ENCODE measurements at regions not wholly inside any gene's neighbourhood (a gene's known extent, or its start where the extent isn't known, plus 50 kb on each side); places are given as distances from the start of the nearest gene placed in this dataset.

DNA sequence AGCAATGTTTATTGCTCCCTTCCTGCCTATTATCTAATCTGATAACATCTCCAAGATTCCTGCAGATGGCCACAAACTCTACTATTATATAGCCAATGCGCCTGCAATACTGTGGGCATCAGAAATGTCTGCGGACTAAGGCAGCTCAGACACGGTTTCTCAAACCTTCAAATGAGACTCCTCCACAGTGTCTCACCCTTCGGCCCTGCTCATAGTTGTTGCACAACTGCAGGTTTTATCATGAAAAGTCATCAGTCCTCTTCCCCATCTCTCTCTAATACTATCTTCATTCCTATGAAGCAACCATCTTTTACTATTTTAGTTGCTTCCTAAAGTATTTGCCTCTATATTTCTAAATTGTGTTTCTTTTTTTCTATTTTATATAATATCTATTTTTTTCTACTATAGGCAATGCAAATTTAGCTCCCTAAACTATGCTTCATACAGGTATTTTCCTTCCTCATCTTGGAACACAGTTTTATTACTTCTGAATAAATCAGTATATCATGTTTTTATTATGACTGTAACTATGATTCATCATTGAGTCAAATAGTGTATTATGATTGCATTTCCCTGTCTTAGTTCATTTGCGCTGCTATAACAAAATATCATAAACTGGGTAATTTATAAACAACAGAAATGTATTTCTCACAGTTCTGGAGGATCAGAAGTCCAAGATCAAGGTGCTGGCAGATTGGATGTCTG lies 129.7 kb upstream of the EDNRA start:
- no peak for DNase-seq (ENCODE audit: low read depth, low spot score)
- in situ Hi-C loops (cut with HindIII; ENCODE audit: low pct_unique_long_range_greater_than_20kb, low sequenced_read_pairs), result no loop called here

DNA sequence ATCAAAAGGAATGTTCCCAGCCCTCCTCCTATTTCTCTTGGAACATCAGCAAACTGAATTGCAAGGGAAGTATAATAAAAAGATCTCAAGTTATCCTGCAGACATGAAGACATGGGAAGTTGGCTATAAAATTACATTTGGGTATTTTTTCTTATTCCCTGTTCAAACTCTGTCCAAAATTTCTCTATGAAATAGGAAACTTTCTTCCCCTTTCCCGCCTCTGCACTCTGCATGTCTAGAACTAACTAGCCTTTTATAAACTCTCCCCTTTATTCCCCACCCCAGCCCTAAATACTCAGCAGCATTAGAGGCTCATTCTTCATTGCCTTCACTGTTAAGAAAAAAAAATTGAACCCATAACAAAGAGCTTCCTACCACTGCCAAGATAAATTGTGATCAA lies 126.7 kb upstream of the EDNRA start:
- no peak for DNase-seq (ENCODE audit: low read depth, low spot score)
- in situ Hi-C loops (cut with HindIII; ENCODE audit: low pct_unique_long_range_greater_than_20kb, low sequenced_read_pairs), result no loop called here

GRCh38 chr4:147355032-147355656 lies 125.8 kb upstream of the EDNRA start:
- in situ Hi-C loops (cut with HindIII; ENCODE audit: low pct_unique_long_range_greater_than_20kb, low sequenced_read_pairs), result no loop called here
- DNase-seq (ENCODE audit: low read depth, low spot score), result no peak

DNA sequence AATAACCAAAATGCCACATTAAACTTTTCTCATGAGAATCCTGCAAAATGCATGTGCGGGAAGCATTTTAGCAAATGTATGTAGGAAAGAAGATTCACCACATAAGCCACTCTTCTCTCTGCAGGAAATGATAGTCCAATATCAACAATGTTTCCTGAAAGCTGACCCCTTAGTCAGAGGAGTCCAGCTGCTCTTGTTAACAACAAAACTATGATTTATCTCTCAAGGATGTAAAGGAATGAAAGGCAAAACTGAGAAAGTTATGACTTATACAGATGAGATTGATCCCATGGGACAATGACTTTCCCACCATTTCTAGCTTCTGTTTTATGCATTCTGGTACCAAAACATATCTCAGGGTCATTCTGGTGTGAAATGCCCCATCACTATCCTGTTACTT lies 125.0 kb upstream of the EDNRA start:
- DNase-seq (ENCODE audit: low read depth, low spot score), result no peak
- in situ Hi-C loops (cut with HindIII; ENCODE audit: low pct_unique_long_range_greater_than_20kb, low sequenced_read_pairs), result no loop called here

- no peak for DNase-seq (ENCODE audit: low read depth, low spot score)
- in situ Hi-C loops (cut with HindIII; ENCODE audit: low pct_unique_long_range_greater_than_20kb, low sequenced_read_pairs), result no loop called here
These were observed 120.6 kb upstream of the EDNRA start for GRCh38 chr4:147360301-147360700.

GRCh38 chr4:147361726-147362125 lies 119.2 kb upstream of the EDNRA start:
- DNase-seq (ENCODE audit: low read depth, low spot score), result no peak
- in situ Hi-C loops (cut with HindIII; ENCODE audit: low pct_unique_long_range_greater_than_20kb, low sequenced_read_pairs), result no loop called here

- no peak for DNase-seq (ENCODE audit: low read depth, low spot score)
- in situ Hi-C loops (cut with HindIII; ENCODE audit: low pct_unique_long_range_greater_than_20kb, low sequenced_read_pairs), result no loop called here
These were observed 118.0 kb upstream of the EDNRA start for GRCh38 chr4:147362938-147363337.

- no peak for DNase-seq (ENCODE audit: low read depth, low spot score)
- in situ Hi-C loops (cut with HindIII; ENCODE audit: low pct_unique_long_range_greater_than_20kb, low sequenced_read_pairs), result no loop called here
These were observed 117.4 kb upstream of the EDNRA start for GRCh38 chr4:147363514-147363913.

GRCh38 chr4:147365396-147365795 lies 115.5 kb upstream of the EDNRA start:
- DNase-seq (ENCODE audit: low read depth, low spot score), result no peak
- in situ Hi-C loops (cut with HindIII; ENCODE audit: low pct_unique_long_range_greater_than_20kb, low sequenced_read_pairs), result no loop called here

GRCh38 chr4:147366164-147366563 lies 114.7 kb upstream of the EDNRA start:
- no peak for DNase-seq (ENCODE audit: low read depth, low spot score)
- in situ Hi-C loops (cut with HindIII; ENCODE audit: low pct_unique_long_range_greater_than_20kb, low sequenced_read_pairs), result no loop called here

DNA sequence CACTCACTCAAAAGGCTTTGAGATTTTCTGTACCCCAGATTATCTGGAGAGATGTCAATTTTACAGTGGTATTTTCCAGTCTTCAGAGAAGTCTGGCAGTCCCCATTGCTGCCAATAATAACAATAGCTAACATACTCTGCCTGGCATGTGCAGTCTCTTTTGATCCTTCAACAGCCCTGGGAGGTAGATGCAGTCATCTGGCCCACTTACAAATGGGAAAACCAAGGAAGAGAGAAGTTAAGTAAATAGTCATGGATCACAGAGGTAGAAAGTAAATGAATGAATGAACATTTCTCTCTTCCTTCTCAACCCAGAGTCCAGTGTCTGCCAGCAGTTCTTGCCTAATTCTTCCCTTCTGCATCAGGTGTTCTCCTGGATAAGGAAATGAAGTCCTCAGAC lies 113.0 kb upstream of the EDNRA start:
- no peak for DNase-seq (ENCODE audit: low read depth, low spot score)
- in situ Hi-C loops (cut with HindIII; ENCODE audit: low pct_unique_long_range_greater_than_20kb, low sequenced_read_pairs), result no loop called here

GRCh38 chr4:147368948-147369347 lies 111.9 kb upstream of the EDNRA start:
- DNase-seq (ENCODE audit: low read depth, low spot score), result no peak
- in situ Hi-C loops (cut with HindIII; ENCODE audit: low pct_unique_long_range_greater_than_20kb, low sequenced_read_pairs), result no loop called here

GRCh38 chr4:147370473-147370872 lies 110.4 kb upstream of the EDNRA start:
- DNase-seq (ENCODE audit: low read depth, low spot score), result no peak
- in situ Hi-C loops (cut with HindIII; ENCODE audit: low pct_unique_long_range_greater_than_20kb, low sequenced_read_pairs), result no loop called here

- in situ Hi-C loops (cut with HindIII; ENCODE audit: low pct_unique_long_range_greater_than_20kb, low sequenced_read_pairs), result no loop called here
- DNase-seq (ENCODE audit: low read depth, low spot score), result no peak
These were observed 110.0 kb upstream of the EDNRA start for GRCh38 chr4:147370881-147371280.

DNA sequence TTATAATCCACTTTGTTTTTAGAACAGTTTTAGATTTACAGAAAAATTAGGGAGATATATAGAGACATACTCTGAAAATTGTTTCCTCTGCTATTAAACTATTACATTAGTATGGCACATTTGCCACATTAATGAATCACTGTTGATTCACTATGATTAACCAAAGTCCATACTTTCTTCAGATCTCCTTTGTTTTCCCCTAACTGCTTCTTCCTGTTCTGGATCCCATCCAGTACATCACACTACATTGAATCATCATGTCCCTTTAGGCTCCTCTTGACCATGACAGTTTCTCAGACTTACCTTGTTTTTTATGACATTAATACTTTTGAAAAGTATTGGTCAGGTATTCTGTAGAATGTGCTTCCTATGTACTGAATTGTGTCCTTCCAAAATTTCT lies 109.2 kb upstream of the EDNRA start:
- in situ Hi-C loops (cut with HindIII; ENCODE audit: low pct_unique_long_range_greater_than_20kb, low sequenced_read_pairs), result no loop called here
- DNase-seq (ENCODE audit: low read depth, low spot score), result no peak

DNA sequence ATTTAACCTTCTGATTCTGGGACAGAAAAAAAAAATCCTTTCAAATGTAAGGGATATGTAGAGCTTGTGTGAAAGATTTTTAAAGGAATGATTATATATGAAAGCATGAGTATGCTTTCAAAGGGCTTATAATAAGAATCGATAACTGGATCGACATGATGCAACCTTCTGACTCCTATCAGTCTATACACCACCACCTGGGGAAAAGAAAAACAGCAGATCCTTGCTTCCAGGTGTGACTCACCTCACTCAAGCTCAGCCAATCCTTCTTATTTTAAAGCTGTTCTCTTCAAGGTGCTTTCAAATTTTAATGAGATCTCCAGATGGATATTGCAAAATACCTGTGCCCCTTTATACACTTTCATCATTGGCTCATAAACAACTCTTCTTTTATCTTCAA lies 102.1 kb upstream of the EDNRA start:
- no peak for DNase-seq (ENCODE audit: low read depth, low spot score)
- in situ Hi-C loops (cut with HindIII; ENCODE audit: low pct_unique_long_range_greater_than_20kb, low sequenced_read_pairs), result no loop called here

GRCh38 chr4:147381749-147382148 lies 99.1 kb upstream of the EDNRA start:
- DNase-seq (ENCODE audit: low read depth, low spot score), result no peak
- in situ Hi-C loops (cut with HindIII; ENCODE audit: low pct_unique_long_range_greater_than_20kb, low sequenced_read_pairs), result no loop called here

DNA sequence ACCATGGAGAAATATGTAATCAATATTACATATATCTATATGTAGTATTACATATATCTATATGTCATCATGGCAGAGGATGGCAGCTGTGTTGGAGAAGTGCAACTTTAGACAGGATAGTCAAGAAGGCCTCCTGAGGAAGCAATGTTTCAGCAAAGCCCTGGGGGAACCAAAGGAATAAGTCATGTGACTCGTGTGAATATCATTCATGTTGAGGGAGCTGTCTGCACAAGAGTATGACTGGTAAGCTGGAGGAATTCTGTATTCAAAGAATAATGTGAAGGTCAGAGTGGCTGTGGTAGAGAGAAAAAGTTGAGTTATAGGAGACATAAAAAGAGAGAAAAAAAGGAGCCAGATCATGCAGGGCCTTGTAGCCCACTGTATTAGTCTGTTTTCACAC lies 92.9 kb upstream of the EDNRA start:
- in situ Hi-C loops (cut with HindIII; ENCODE audit: low pct_unique_long_range_greater_than_20kb, low sequenced_read_pairs), result no loop called here
- no peak for DNase-seq (ENCODE audit: low read depth, low spot score)

GRCh38 chr4:147396105-147396504 lies 84.8 kb upstream of the EDNRA start:
- DNase-seq (ENCODE audit: low read depth, low spot score), result no peak
- in situ Hi-C loops (cut with HindIII; ENCODE audit: low pct_unique_long_range_greater_than_20kb, low sequenced_read_pairs), result no loop called here

- DNase-seq (ENCODE audit: low read depth, low spot score), result no peak
- in situ Hi-C loops (cut with HindIII; ENCODE audit: low pct_unique_long_range_greater_than_20kb, low sequenced_read_pairs), result no loop called here
These were observed 82.3 kb upstream of the EDNRA start for GRCh38 chr4:147398556-147398955.
